Activated CD8-positive, alpha-beta memory T cell treated with anti-CD3 and anti-CD28 coated beads, Interleukin-2, amount 50 U/mL, for 1 hour (primary cell): ENCODE measurements at regions not wholly inside any gene's neighbourhood (a gene's known extent, or its start where the extent isn't known, plus 50 kb on each side); places are given as distances from the start of the nearest gene placed in this dataset.

Experiments used
- DNase-seq: peaks from one replicate; pipeline ENCODE4 v3.0.0-alpha.2; 2020; ENCODE audit errors: extremely low read depth

DNA sequence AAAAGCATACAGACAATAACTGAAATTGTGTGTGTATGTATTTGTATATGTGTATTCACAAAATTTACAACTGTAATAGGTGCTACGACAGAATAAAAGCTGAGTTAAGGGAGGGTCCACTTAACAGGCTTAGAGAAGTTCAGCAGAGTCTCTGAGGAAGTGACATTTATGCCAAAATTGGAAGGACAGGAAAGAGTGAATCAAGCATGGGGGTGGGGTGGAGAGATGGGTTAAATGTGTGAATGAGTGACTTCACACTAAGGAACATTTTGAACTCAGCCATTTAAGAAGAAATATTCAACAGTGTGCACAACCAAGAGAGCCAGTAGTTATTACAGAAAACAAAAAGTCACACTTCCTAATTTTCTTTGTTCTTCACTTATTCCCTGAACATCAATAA, 53.8 kb upstream of the RGS1 start:
- no peak for DNase-seq

DNA sequence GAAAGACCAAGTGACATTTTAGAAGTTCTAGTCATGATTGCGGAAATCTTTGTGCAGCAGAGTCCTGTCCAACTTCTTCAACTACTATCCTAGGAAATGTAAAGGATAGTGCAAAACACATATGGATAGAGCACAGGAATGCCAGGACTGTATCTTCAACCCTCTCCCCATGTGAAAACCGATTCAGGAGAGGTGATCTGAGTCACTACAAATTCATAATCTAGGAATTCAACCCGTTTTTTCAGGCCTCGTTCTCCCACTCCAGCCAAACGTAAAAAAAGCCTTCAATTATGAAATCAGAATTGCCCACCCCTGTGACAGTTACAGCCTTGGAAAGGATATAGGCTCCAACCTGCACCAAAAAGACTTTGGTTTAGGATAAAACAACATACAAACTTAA, 52.9 kb upstream of the RGS1 start:
- DNase-seq = no peak

DNA sequence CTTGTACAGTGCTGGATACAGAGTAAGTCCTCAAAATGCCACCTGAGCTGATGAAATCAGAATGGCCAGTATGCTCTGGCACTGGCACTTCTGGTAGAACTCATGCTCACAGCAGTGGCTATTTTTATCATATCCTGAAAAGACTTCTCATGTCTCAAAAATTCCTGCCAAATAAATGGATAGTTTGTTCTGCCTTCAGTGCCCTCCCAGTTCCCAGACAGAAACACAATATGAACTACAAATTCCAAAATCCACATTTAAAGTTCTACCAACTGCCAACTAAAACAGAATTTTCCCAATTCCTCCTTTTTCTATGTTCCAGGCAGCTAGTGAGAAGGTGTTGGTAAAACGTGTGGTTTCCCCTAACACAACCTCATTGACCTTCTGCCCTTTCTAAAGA, 51.4 kb upstream of the RGS1 start:
- no peak for DNase-seq
